ENCODE measurements at regions not wholly inside any gene's neighbourhood (a gene's known extent, or its start where the extent isn't known, plus 50 kb on each side); places are given as distances from the start of the nearest gene placed in this dataset.
"Not testable (repeated sequence)": the region's sequence is repeated elsewhere in the genome, so short reads cannot be mapped to it uniquely, and the experiment has no call there.

GRCh38 chr19:28619816-28620429, 593.0 kb downstream of the UQCRFS1 start:
- TF ChIP-seq, protein P1, sequence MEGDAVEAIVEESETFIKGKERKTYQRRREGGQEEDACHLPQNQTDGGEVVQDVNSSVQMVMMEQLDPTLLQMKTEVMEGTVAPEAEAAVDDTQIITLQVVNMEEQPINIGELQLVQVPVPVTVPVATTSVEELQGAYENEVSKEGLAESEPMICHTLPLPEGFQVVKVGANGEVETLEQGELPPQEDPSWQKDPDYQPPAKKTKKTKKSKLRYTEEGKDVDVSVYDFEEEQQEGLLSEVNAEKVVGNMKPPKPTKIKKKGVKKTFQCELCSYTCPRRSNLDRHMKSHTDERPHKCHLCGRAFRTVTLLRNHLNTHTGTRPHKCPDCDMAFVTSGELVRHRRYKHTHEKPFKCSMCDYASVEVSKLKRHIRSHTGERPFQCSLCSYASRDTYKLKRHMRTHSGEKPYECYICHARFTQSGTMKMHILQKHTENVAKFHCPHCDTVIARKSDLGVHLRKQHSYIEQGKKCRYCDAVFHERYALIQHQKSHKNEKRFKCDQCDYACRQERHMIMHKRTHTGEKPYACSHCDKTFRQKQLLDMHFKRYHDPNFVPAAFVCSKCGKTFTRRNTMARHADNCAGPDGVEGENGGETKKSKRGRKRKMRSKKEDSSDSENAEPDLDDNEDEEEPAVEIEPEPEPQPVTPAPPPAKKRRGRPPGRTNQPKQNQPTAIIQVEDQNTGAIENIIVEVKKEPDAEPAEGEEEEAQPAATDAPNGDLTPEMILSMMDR (conservative IDR thresholded peaks at IDR 0.05; ENCODE audit: low read depth, low read length), result no peak
- DNase-seq (ENCODE audit: low read depth), result no peak
- H3K4me3 ChIP-seq (ENCODE audit: low read depth, low read length), result no peak overlapping the region

DNA sequence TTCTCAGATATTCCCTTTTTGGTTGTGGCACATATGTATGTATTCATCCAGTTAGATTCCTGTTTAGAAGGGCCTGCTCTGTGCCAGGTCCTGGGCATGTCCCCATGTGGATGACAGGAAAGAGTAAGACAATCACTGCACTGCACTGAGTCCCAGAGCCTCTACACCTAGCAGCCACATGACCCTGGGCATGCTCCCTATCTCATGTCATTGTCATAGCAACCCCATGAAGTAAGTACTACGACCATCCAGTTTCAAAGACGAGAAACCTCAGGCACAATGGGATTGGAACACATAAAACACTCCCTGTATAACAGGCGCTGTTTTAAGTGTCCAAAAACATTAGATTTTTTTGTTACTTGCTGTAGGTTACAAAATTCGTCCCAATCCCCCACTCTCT, 594.4 kb downstream of the UQCRFS1 start:
- TF ChIP-seq, protein P1 (conservative IDR thresholded peaks at IDR 0.05; ENCODE audit: low read depth, low read length), result no peak
- no peak overlapping the region for H3K4me3 ChIP-seq (ENCODE audit: low read depth, low read length)
- no peak for DNase-seq (ENCODE audit: low read depth)

DNA sequence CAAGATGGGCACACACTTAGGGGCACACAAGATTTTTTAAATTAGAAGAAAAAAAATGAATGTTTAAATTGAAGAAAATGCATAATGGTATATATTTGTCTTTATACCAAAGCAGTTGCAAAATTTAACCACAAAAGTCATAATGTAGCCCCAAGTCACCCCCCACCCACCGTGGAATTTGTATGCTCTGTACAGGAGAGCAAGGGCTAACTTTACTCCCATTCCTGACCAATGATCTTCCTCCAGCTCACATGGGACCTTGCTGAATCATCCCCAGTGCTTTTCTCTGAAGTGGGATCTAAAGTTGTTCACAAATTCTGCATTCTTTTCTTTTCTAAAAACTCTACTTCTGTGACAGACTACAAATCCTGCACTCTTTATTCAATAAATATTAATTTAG, 597.0 kb downstream of the UQCRFS1 start:
- TF ChIP-seq, protein P1 (conservative IDR thresholded peaks at IDR 0.05; ENCODE audit: low read depth, low read length), result no peak
- no peak for DNase-seq (ENCODE audit: low read depth)
- H3K4me3 ChIP-seq (ENCODE audit: low read depth, low read length), result no peak overlapping the region

- no peak for DNase-seq (ENCODE audit: low read depth)
- no peak overlapping the region for H3K4me3 ChIP-seq (ENCODE audit: low read depth, low read length)
- TF ChIP-seq, protein P1 (conservative IDR thresholded peaks at IDR 0.05; ENCODE audit: low read depth, low read length), result no peak
Measured at GRCh38 chr19:28615546-28615916, 597.4 kb downstream of the UQCRFS1 start.

- no peak overlapping the region for H3K4me3 ChIP-seq (ENCODE audit: low read depth, low read length)
- TF ChIP-seq, protein P1 (conservative IDR thresholded peaks at IDR 0.05; ENCODE audit: low read depth, low read length), result no peak
- DNase-seq (ENCODE audit: low read depth), result no peak
Measured at GRCh38 chr19:28614634-28615545, 598.1 kb downstream of the UQCRFS1 start.

DNA sequence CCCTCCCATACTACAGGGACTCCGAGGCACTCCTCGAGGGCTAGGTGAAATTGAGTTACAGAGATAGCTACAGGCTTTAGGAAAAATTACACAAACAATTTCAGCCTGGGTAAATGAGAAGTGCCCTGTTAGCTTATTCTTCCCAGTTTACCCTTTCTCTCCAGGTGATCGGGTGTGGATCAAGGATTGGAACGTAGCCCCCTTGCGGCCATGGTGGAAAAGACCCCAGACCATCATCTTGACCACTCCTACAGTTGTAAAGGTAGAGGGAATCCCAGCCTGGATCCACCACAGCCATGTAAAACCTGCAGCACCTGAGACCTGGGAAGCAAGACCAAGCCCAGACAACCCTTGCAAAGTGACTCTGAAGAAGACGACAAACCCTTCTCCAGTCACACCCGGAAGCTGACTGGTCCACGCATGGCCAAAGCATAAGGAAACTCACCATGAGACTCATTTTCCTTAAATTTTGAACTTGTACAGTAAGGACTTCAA, 600.6 kb downstream of the UQCRFS1 start:
- H3K4me3 ChIP-seq (ENCODE audit: low read depth, low read length), result no peak overlapping the region
- TF ChIP-seq, protein P1 (conservative IDR thresholded peaks at IDR 0.05; ENCODE audit: low read depth, low read length), result no peak
- no peak for DNase-seq (ENCODE audit: low read depth)

- H3K4me3 ChIP-seq (ENCODE audit: low read depth, low read length), result not testable (repeated sequence)
Measured at GRCh38 chr19:28611227-28611914, 601.6 kb downstream of the UQCRFS1 start.

More at GRCh38 chr19:28611227-28611914, 601.6 kb downstream of the UQCRFS1 start:
- not testable (repeated sequence) for DNase-seq (ENCODE audit: low read depth)

Measured in choroid plexus epithelial cell (primary cell).